ENCODE measurements at regions not wholly inside any gene's neighbourhood (a gene's known extent, or its start where the extent isn't known, plus 50 kb on each side); places are given as distances from the start of the nearest gene placed in this dataset.

- Histone ChIP-seq H3K9me3 (ENCODE audit: control insufficient read depth in 5 of 5, low read length in 5 of 5) (no peaks in the 10 kb centered on the region), H3K27ac (ENCODE audit: low read depth, low read length) (no peak overlapping the region), H3K36me3 (ENCODE audit: control insufficient read depth in 5 of 5, insufficient read depth in 5 of 5, low read length in 5 of 5) (peaks cover 0 to 3% (median 0%) of the 10 kb centered on the region in 5 donors), H3K27me3 (ENCODE audit: control insufficient read depth in 5 of 5, insufficient read depth in 4 of 5, low read length in 5 of 5) (peaks cover 0 to 26% (median 10%) of the 10 kb centered on the region in 5 donors), H3K4me1 (ENCODE audit: control insufficient read depth in 5 of 5, insufficient read depth in 5 of 5, low read length in 5 of 5) (peaks cover 0 to 9% (median 0%) of the 10 kb centered on the region in 5 donors), H3K4me3 (ENCODE audit: low read depth in 1 of 5, low read length in 5 of 5) (no peak overlapping the region), H3K9ac (ENCODE audit: low read length in 5 of 5) (no peak overlapping the region)
Observed at GRCh38 chr22:49645791-49646550, 181.7 kb downstream of the BRD1 start.

- no peaks in the 10 kb centered on the region for H3K9me3 ChIP-seq (ENCODE audit: control insufficient read depth in 5 of 5, low read length in 5 of 5)
- no peak overlapping the region for H3K27ac ChIP-seq (ENCODE audit: low read depth, low read length)
- peaks cover 0 to under 1% (median 0%) of the 10 kb centered on the region in 5 donors for H3K36me3 ChIP-seq (ENCODE audit: control insufficient read depth in 5 of 5, insufficient read depth in 5 of 5, low read length in 5 of 5)
- H3K4me1 ChIP-seq (ENCODE audit: control insufficient read depth in 5 of 5, insufficient read depth in 5 of 5, low read length in 5 of 5): peaks cover 0 to 9% (median 0%) of the 10 kb centered on the region in 5 donors
- no peak overlapping the region for H3K4me3 ChIP-seq (ENCODE audit: low read depth in 1 of 5, low read length in 5 of 5)
- H3K27me3 ChIP-seq (ENCODE audit: control insufficient read depth in 5 of 5, insufficient read depth in 4 of 5, low read length in 5 of 5): peaks cover 0 to 22% (median 6%) of the 10 kb centered on the region in 5 donors
- H3K9ac ChIP-seq (ENCODE audit: low read length in 5 of 5): no peak overlapping the region
Observed at GRCh38 chr22:49645257-49645656, 182.4 kb downstream of the BRD1 start.

GRCh38 chr22:49643998-49644397 is 183.7 kb downstream of the BRD1 start:
- Histone ChIP-seq H3K27ac (ENCODE audit: low read depth, low read length) (no peak overlapping the region), H3K9ac (ENCODE audit: low read length in 5 of 5) (no peak overlapping the region), H3K36me3 (ENCODE audit: control insufficient read depth in 5 of 5, insufficient read depth in 5 of 5, low read length in 5 of 5) (no peaks in the 10 kb centered on the region), H3K4me3 (ENCODE audit: low read depth in 1 of 5, low read length in 5 of 5) (no peak overlapping the region), H3K9me3 (ENCODE audit: control insufficient read depth in 5 of 5, low read length in 5 of 5) (no peaks in the 10 kb centered on the region), H3K4me1 (ENCODE audit: control insufficient read depth in 5 of 5, insufficient read depth in 5 of 5, low read length in 5 of 5) (peaks cover 0 to 9% (median 0%) of the 10 kb centered on the region in 5 donors), H3K27me3 (ENCODE audit: control insufficient read depth in 5 of 5, insufficient read depth in 4 of 5, low read length in 5 of 5) (peaks cover 0 to 21% (median 6%) of the 10 kb centered on the region in 5 donors)

GRCh38 chr22:49643466-49643865 is 184.2 kb downstream of the BRD1 start:
- Histone ChIP-seq H3K27me3 (ENCODE audit: control insufficient read depth in 5 of 5, insufficient read depth in 4 of 5, low read length in 5 of 5) (peaks cover 0 to 21% (median 5%) of the 10 kb centered on the region in 5 donors), H3K4me3 (ENCODE audit: low read depth in 1 of 5, low read length in 5 of 5) (no peak overlapping the region), H3K9ac (ENCODE audit: low read length in 5 of 5) (no peak overlapping the region), H3K9me3 (ENCODE audit: control insufficient read depth in 5 of 5, low read length in 5 of 5) (no peaks in the 10 kb centered on the region), H3K36me3 (ENCODE audit: control insufficient read depth in 5 of 5, insufficient read depth in 5 of 5, low read length in 5 of 5) (no peaks in the 10 kb centered on the region), H3K4me1 (ENCODE audit: control insufficient read depth in 5 of 5, insufficient read depth in 5 of 5, low read length in 5 of 5) (peaks cover 0 to 9% (median 0%) of the 10 kb centered on the region in 5 donors), H3K27ac (ENCODE audit: low read depth, low read length) (no peak overlapping the region)

- H3K36me3 ChIP-seq (ENCODE audit: control insufficient read depth in 5 of 5, insufficient read depth in 5 of 5, low read length in 5 of 5): no peaks in the 10 kb centered on the region
- H3K27ac ChIP-seq (ENCODE audit: low read depth, low read length): no peak overlapping the region
- H3K4me3 ChIP-seq (ENCODE audit: low read depth in 1 of 5, low read length in 5 of 5): no peak overlapping the region
- H3K4me1 ChIP-seq (ENCODE audit: control insufficient read depth in 5 of 5, insufficient read depth in 5 of 5, low read length in 5 of 5): peaks cover 0 to 4% (median 0%) of the 10 kb centered on the region in 5 donors
- H3K27me3 ChIP-seq (ENCODE audit: control insufficient read depth in 5 of 5, insufficient read depth in 4 of 5, low read length in 5 of 5): peaks cover 0 to 21% (median 4%) of the 10 kb centered on the region in 5 donors
- H3K9me3 ChIP-seq (ENCODE audit: control insufficient read depth in 5 of 5, low read length in 5 of 5): no peaks in the 10 kb centered on the region
- no peak overlapping the region for H3K9ac ChIP-seq (ENCODE audit: low read length in 5 of 5)
Observed at GRCh38 chr22:49642741-49643140, 184.9 kb downstream of the BRD1 start.

GRCh38 chr22:49642331-49642730 is 185.3 kb downstream of the BRD1 start:
- Histone ChIP-seq H3K9me3 (ENCODE audit: control insufficient read depth in 5 of 5, low read length in 5 of 5) (no peaks in the 10 kb centered on the region), H3K4me1 (ENCODE audit: control insufficient read depth in 5 of 5, insufficient read depth in 5 of 5, low read length in 5 of 5) (peaks cover 0 to 4% (median 0%) of the 10 kb centered on the region in 5 donors), H3K9ac (ENCODE audit: low read length in 5 of 5) (no peak overlapping the region), H3K4me3 (ENCODE audit: low read depth in 1 of 5, low read length in 5 of 5) (no peak overlapping the region), H3K27me3 (ENCODE audit: control insufficient read depth in 5 of 5, insufficient read depth in 4 of 5, low read length in 5 of 5) (peaks cover 0 to 19% (median 5%) of the 10 kb centered on the region in 5 donors), H3K27ac (ENCODE audit: low read depth, low read length) (no peak overlapping the region), H3K36me3 (ENCODE audit: control insufficient read depth in 5 of 5, insufficient read depth in 5 of 5, low read length in 5 of 5) (no peaks in the 10 kb centered on the region)

GRCh38 chr22:49641770-49642313 is 185.8 kb downstream of the BRD1 start:
- H3K4me1 ChIP-seq (ENCODE audit: control insufficient read depth in 5 of 5, insufficient read depth in 5 of 5, low read length in 5 of 5): peaks cover 0 to 4% (median 0%) of the 10 kb centered on the region in 5 donors
- no peaks in the 10 kb centered on the region for H3K9me3 ChIP-seq (ENCODE audit: control insufficient read depth in 5 of 5, low read length in 5 of 5)
- no peak overlapping the region for H3K4me3 ChIP-seq (ENCODE audit: low read depth in 1 of 5, low read length in 5 of 5)
- H3K9ac ChIP-seq (ENCODE audit: low read length in 5 of 5): no peak overlapping the region
- H3K27me3 ChIP-seq (ENCODE audit: control insufficient read depth in 5 of 5, insufficient read depth in 4 of 5, low read length in 5 of 5): peaks cover 0 to 14% (median 5%) of the 10 kb centered on the region in 5 donors
- H3K36me3 ChIP-seq (ENCODE audit: control insufficient read depth in 5 of 5, insufficient read depth in 5 of 5, low read length in 5 of 5): no peaks in the 10 kb centered on the region
- no peak overlapping the region for H3K27ac ChIP-seq (ENCODE audit: low read depth, low read length)

- no peak overlapping the region for H3K4me3 ChIP-seq (ENCODE audit: low read depth in 1 of 5, low read length in 5 of 5)
- H3K9ac ChIP-seq (ENCODE audit: low read length in 5 of 5): no peak overlapping the region
- no peaks in the 10 kb centered on the region for H3K9me3 ChIP-seq (ENCODE audit: control insufficient read depth in 5 of 5, low read length in 5 of 5)
- H3K4me1 ChIP-seq (ENCODE audit: control insufficient read depth in 5 of 5, insufficient read depth in 5 of 5, low read length in 5 of 5): peaks cover 0 to 4% (median 0%) of the 10 kb centered on the region in 5 donors
- H3K27me3 ChIP-seq (ENCODE audit: control insufficient read depth in 5 of 5, insufficient read depth in 4 of 5, low read length in 5 of 5): peaks cover under 1 to 10% (median 7%) of the 10 kb centered on the region in 5 donors
- no peak overlapping the region for H3K27ac ChIP-seq (ENCODE audit: low read depth, low read length)
- H3K36me3 ChIP-seq (ENCODE audit: control insufficient read depth in 5 of 5, insufficient read depth in 5 of 5, low read length in 5 of 5): no peaks in the 10 kb centered on the region
Observed at GRCh38 chr22:49640366-49641095, 187.1 kb downstream of the BRD1 start.

GRCh38 chr22:49639956-49640355 is 187.7 kb downstream of the BRD1 start:
- Histone ChIP-seq H3K36me3 (ENCODE audit: control insufficient read depth in 5 of 5, insufficient read depth in 5 of 5, low read length in 5 of 5) (no peaks in the 10 kb centered on the region), H3K27ac (ENCODE audit: low read depth, low read length) (no peak overlapping the region), H3K9ac (ENCODE audit: low read length in 5 of 5) (no peak overlapping the region), H3K4me3 (ENCODE audit: low read depth in 1 of 5, low read length in 5 of 5) (no peak overlapping the region), H3K27me3 (ENCODE audit: control insufficient read depth in 5 of 5, insufficient read depth in 4 of 5, low read length in 5 of 5) (peaks cover 4 to 16% (median 7%) of the 10 kb centered on the region in 5 donors), H3K4me1 (ENCODE audit: control insufficient read depth in 5 of 5, insufficient read depth in 5 of 5, low read length in 5 of 5) (peaks cover 0 to 4% (median 0%) of the 10 kb centered on the region in 5 donors), H3K9me3 (ENCODE audit: control insufficient read depth in 5 of 5, low read length in 5 of 5) (no peaks in the 10 kb centered on the region)

- Histone ChIP-seq H3K27me3 (ENCODE audit: control insufficient read depth in 5 of 5, insufficient read depth in 4 of 5, low read length in 5 of 5) (peaks cover 4 to 20% (median 7%) of the 10 kb centered on the region in 5 donors), H3K27ac (ENCODE audit: low read depth, low read length) (no peak overlapping the region), H3K9me3 (ENCODE audit: control insufficient read depth in 5 of 5, low read length in 5 of 5) (no peaks in the 10 kb centered on the region), H3K4me3 (ENCODE audit: low read depth in 1 of 5, low read length in 5 of 5) (no peak overlapping the region), H3K4me1 (ENCODE audit: control insufficient read depth in 5 of 5, insufficient read depth in 5 of 5, low read length in 5 of 5) (peaks cover 0 to 4% (median 0%) of the 10 kb centered on the region in 5 donors), H3K36me3 (ENCODE audit: control insufficient read depth in 5 of 5, insufficient read depth in 5 of 5, low read length in 5 of 5) (no peaks in the 10 kb centered on the region), H3K9ac (ENCODE audit: low read length in 5 of 5) (no peak overlapping the region)
Observed at GRCh38 chr22:49638788-49639187, 188.9 kb downstream of the BRD1 start.
